Activated CD4-positive, alpha-beta T cell treated with anti-CD3 and anti-CD28 coated beads for 36 hours (primary cell): ENCODE measurements at regions not wholly inside any gene's neighbourhood (a gene's known extent, or its start where the extent isn't known, plus 50 kb on each side); places are given as distances from the start of the nearest gene placed in this dataset.

Source experiments
- ATAC-seq: fragments of 200-7000 bp; cut with Tn5 transposase; one replicate; pipeline ENCODE4 v1.10.0; 2021; ENCODE audit warnings: mild to moderate bottlenecking, moderate library complexity
- CTCF ChIA-PET: fragments of 350-600 bp; sonication (Branson Sonifier 250); formaldehyde crosslinking; loops from one replicate; lab custom pipeline; 2021; ENCODE audit warnings: antibody characterized with exemption; lab: Charles Lee
- POLR2A ChIA-PET: fragments of 350-600 bp; sonication (Branson Sonifier 250); formaldehyde crosslinking; loops from one replicate; lab custom pipeline; 2021; ENCODE audit warnings: antibody characterized with exemption, inconsistent platforms; lab: Charles Lee
- DNase-seq: peaks from one replicate; pipeline ENCODE4 v3.0.0-alpha.2; 2020
- H3K27ac Mint-ChIP-seq: one replicate; pipeline ENCODE4 v1.8.0; 2021; ENCODE audit warnings: mixed read lengths
- H3K27me3 Mint-ChIP-seq: one replicate; pipeline ENCODE4 v1.8.0; 2021; ENCODE audit warnings: mixed read lengths
- H3K36me3 Mint-ChIP-seq: one replicate; pipeline ENCODE4 v1.8.0; 2021; ENCODE audit warnings: low read depth, mixed read lengths
- H3K4me1 Mint-ChIP-seq: one replicate; pipeline ENCODE4 v1.8.0; 2021; ENCODE audit warnings: mixed read lengths
- H3K4me3 Mint-ChIP-seq: one replicate; pipeline ENCODE4 v1.8.0; 2021; ENCODE audit warnings: mild to moderate bottlenecking, moderate library complexity, mixed read lengths
- H3K9me3 Mint-ChIP-seq: one replicate; pipeline ENCODE4 v1.8.0; 2021; ENCODE audit warnings: low read depth, mixed read lengths
- intact Hi-C, 2 experiments: fragments of 100-400 bp; cut with DNase I in 1 of 2; cut with micrococcal nuclease in 1 of 2; formaldehyde crosslinking; loops; one replicate each; pipeline versions ENCODE4 v1.14.2 to v1.15.1; 2022 to 2024; cut with DNase I, micrococcal nuclease

- ChIA-PET POLR2A (no interaction called here), CTCF (no interaction called here)
- Mint-ChIP-seq H3K27ac (no peak overlapping the region), H3K4me1 (no peaks in the 10 kb centered on the region), H3K36me3 (no peaks in the 10 kb centered on the region), H3K9me3 (no peaks in the 10 kb centered on the region), H3K27me3 (peaks cover 4% of the 10 kb centered on the region), H3K4me3 (no peak overlapping the region)
- intact Hi-C loops = loop anchor here in 1 of 2 experiments (5.0 kb wide), 1 partner anchor 48 kb away; no protein-coding TSS in a partner anchor
- ATAC-seq = no peak
- no peak for DNase-seq
These were observed 553.3 kb upstream of the CDH11 start for GRCh38 chr16:65675161-65675560.

- Mint-ChIP-seq H3K27ac (no peak overlapping the region), H3K9me3 (peaks cover 2% of the 10 kb centered on the region), H3K4me3 (no peak overlapping the region), H3K36me3 (no peaks in the 10 kb centered on the region), H3K4me1 (no peaks in the 10 kb centered on the region), H3K27me3 (peaks cover 2% of the 10 kb centered on the region)
- intact Hi-C loops = no loop called here
- ATAC-seq = no peak
- no peak for DNase-seq
- ChIA-PET POLR2A (interaction anchor here (0.7 kb wide), 1 partner anchor 22 kb away, joined by 4 read pairs; no protein-coding TSS in a partner anchor), CTCF (no interaction called here)
These were observed 551.1 kb upstream of the CDH11 start for GRCh38 chr16:65672960-65673359.

DNA sequence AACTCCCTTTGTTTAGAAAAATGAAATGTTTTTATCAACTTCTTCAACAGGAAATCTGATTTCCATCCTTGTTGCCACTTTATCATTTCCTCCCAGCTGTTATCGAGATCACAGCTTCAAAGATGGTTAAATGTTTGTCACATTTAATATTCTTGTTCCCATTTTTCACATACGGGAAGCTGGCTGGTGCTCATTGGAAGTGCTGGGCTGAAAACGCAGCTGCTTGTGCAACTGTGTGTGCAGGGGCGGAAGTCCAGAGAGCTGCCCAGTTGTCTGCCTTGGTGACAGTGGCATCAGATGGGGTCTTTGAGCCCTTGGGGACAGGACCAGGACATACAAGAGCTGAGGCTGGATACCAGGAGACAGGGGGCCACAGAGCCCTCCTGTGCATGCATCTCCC is 549.2 kb upstream of the CDH11 start:
- H3K27ac Mint-ChIP-seq = no peak overlapping the region
- no peaks in the 10 kb centered on the region for H3K36me3 Mint-ChIP-seq
- H3K27me3 Mint-ChIP-seq = peaks cover 2% of the 10 kb centered on the region
- H3K9me3 Mint-ChIP-seq = peaks cover 2% of the 10 kb centered on the region
- DNase-seq = no peak
- ATAC-seq = no peak
- ChIA-PET POLR2A (no interaction called here), CTCF (no interaction called here)
- H3K4me3 Mint-ChIP-seq = no peak overlapping the region
- intact Hi-C loops = no loop called here
- H3K4me1 Mint-ChIP-seq = no peaks in the 10 kb centered on the region

DNA sequence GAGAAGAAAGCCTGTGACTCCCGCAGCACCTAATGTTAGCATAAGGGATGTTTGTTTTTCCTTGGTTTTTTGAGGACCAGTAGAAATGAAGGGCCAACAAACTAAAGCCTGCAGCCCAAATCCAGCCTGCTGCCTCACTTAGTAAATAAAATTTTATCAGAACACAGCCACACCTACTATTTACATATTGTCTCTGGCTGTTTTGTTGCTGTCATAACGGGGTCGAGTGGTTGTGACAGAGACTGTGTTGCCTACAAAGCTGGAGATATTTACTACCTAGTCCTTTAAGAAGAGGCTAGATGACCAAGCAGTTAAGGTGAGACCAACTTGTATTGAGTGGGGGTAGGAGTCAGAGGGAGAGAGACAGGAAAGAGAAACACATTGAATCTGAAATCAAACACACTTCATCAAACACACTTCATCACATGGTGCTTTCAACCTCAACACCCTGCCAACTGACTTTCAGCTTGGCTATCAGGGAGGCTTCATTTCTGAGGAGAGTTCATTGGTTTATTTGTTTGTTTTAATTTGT is 546.3 kb upstream of the CDH11 start:
- intact Hi-C loops = no loop called here
- ATAC-seq (no peak), DNase-seq (no peak)
- Mint-ChIP-seq H3K4me1 (no peaks in the 10 kb centered on the region), H3K9me3 (peaks cover 2% of the 10 kb centered on the region), H3K27ac (no peak overlapping the region), H3K27me3 (peaks cover 2% of the 10 kb centered on the region), H3K4me3 (no peak overlapping the region), H3K36me3 (no peaks in the 10 kb centered on the region)
- ChIA-PET CTCF (no interaction called here), POLR2A (no interaction called here)

DNA sequence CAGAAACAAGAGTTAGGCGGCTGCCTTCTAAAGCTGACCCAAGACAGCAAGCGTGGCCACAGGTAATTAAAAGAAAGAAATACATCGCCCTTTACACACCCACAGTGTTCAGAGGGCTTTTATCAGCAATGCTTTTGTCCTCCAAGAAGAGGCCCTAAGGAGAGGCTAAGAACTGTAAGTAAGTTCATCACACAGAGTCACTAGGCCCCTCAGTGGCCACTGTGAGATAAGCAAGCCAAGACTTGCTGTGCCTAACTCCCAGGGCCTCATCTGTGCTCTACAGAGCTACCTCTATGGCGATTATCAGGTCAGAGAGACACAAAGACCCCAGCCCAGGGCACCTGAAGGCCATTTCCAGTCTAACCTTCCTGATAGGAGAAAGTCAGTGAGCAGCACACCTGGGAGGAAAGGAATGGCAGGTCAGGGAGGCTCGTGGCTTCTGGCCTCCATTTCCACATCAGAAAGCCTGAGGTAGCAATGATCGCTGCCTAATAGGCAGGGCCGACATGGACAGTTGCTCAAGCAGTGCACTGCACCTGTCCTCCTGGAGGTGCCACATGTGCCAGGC is 545.2 kb upstream of the CDH11 start:
- H3K27ac Mint-ChIP-seq = no peak overlapping the region
- intact Hi-C loops = no loop called here
- CTCF ChIA-PET = no interaction called here
- no peaks in the 10 kb centered on the region for H3K36me3 Mint-ChIP-seq
- POLR2A ChIA-PET = no interaction called here
- ATAC-seq = no peak
- no peaks in the 10 kb centered on the region for H3K4me1 Mint-ChIP-seq
- H3K4me3 Mint-ChIP-seq = no peak overlapping the region
- no peak for DNase-seq
- peaks cover 2% of the 10 kb centered on the region for H3K27me3 Mint-ChIP-seq
- peaks cover 2% of the 10 kb centered on the region for H3K9me3 Mint-ChIP-seq

GRCh38 chr16:65666132-65666941 is 544.5 kb upstream of the CDH11 start:
- ATAC-seq (no peak), DNase-seq (no peak)
- peaks cover 2% of the 10 kb centered on the region for H3K9me3 Mint-ChIP-seq
- H3K27me3 Mint-ChIP-seq = peaks cover under 1% of the 10 kb centered on the region
- ChIA-PET POLR2A (no interaction called here), CTCF (no interaction called here)
- no peaks in the 10 kb centered on the region for H3K4me1 Mint-ChIP-seq
- no peaks in the 10 kb centered on the region for H3K36me3 Mint-ChIP-seq
- intact Hi-C loops = no loop called here
- H3K4me3 Mint-ChIP-seq = no peak overlapping the region
- no peak overlapping the region for H3K27ac Mint-ChIP-seq

DNA sequence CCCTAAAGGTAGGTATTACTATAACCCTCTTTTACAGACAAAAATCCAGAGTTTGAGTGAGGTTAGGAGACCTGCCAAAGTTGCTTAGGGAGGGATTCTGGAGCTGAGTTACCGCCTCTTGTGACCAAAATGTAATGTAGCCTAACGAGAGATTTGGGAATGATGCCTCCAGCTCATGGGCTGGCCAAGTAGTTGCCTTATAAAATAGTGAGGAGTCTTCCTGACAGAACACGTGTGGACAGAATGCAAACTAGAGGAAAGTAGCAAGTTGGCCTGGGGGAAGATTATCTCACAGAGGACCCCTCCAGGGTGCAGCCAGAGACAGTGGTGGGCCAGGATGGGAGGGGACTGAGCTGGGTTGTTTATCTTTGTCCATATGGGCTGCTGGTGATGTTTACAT is 543.7 kb upstream of the CDH11 start:
- Mint-ChIP-seq H3K36me3 (no peaks in the 10 kb centered on the region), H3K4me3 (no peak overlapping the region), H3K27ac (no peak overlapping the region), H3K4me1 (no peaks in the 10 kb centered on the region), H3K27me3 (no peaks in the 10 kb centered on the region), H3K9me3 (peaks cover 2% of the 10 kb centered on the region)
- DNase-seq = no peak
- intact Hi-C loops = no loop called here
- CTCF ChIA-PET = no interaction called here
- ATAC-seq = no peak
- POLR2A ChIA-PET = no interaction called here

DNA sequence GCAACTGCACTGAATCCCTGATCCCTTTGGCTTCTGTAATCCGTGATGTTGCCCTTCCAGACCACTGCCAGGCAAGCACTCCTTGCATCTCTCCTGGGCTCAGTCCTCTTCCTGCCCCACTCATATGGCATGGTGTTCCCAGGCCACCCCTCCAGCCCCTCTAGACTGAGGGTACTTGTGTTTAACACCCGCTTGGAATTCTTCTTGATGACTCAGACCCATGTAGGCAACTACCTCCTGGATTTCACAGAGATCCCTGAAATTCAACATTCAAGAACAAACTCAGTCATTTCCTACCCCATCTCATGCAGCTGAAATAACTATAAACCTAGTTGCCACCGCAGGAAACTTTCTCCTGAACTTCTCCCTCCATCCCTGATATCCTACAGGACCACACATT is 541.9 kb upstream of the CDH11 start:
- ATAC-seq (no peak), DNase-seq (no peak)
- Mint-ChIP-seq H3K4me3 (no peak overlapping the region), H3K27me3 (no peaks in the 10 kb centered on the region), H3K9me3 (no peaks in the 10 kb centered on the region), H3K36me3 (no peaks in the 10 kb centered on the region), H3K4me1 (no peaks in the 10 kb centered on the region), H3K27ac (no peak overlapping the region)
- intact Hi-C loops = no loop called here
- POLR2A ChIA-PET = no interaction called here
- CTCF ChIA-PET = no interaction called here

DNA sequence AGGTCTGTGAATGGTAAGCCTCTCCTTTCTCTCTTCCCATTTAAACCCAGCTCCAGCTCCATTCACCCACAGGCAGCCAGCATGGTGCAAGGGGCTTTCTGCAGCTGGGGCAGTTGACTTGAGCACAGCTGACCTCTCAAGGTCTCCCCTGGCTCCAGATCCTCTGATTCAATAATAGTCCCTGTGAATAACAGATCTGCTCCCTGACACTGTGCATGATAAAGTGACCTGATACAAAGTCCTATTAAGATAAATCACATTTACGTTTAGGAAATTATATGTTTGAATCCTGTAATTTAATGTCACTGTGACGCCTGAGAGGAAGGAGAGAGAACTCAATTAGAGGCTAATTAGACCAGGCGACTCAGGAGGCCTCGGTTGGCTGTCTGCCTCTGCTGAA is 540.4 kb upstream of the CDH11 start:
- Mint-ChIP-seq H3K36me3 (no peaks in the 10 kb centered on the region), H3K9me3 (no peaks in the 10 kb centered on the region), H3K4me3 (no peak overlapping the region), H3K4me1 (no peaks in the 10 kb centered on the region), H3K27me3 (peaks cover 3% of the 10 kb centered on the region), H3K27ac (no peak overlapping the region)
- ChIA-PET CTCF (no interaction called here), POLR2A (no interaction called here)
- ATAC-seq = no peak
- intact Hi-C loops = no loop called here
- DNase-seq = no peak

- intact Hi-C loops = no loop called here
- no peak overlapping the region for H3K27ac Mint-ChIP-seq
- POLR2A ChIA-PET = no interaction called here
- H3K9me3 Mint-ChIP-seq = no peaks in the 10 kb centered on the region
- DNase-seq (no peak), ATAC-seq (no peak)
- peaks cover 3% of the 10 kb centered on the region for H3K27me3 Mint-ChIP-seq
- CTCF ChIA-PET = no interaction called here
- H3K4me3 Mint-ChIP-seq = no peak overlapping the region
- no peaks in the 10 kb centered on the region for H3K4me1 Mint-ChIP-seq
- H3K36me3 Mint-ChIP-seq = no peaks in the 10 kb centered on the region
These were observed 539.7 kb upstream of the CDH11 start for GRCh38 chr16:65661558-65661957.

DNA sequence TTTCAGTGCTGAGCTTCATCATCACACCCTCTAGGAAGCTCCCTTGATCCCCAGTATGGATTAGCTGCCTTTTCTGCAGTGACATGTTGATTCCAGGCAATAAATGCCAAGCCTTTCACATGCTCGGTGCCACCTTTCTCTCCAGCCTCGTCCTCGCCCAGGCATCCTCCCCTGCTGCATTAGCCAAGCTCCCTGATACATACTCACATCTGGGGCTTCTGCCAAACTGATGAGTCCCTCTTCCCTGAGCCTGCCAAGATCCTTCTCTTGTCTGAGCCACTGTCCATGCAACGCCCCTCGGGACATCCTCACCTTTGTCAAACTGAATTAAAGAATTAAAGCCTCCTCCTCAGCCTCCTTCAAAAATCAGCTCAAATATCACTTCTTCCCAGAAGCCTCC is 538.5 kb upstream of the CDH11 start:
- Mint-ChIP-seq H3K4me1 (no peaks in the 10 kb centered on the region), H3K4me3 (no peak overlapping the region), H3K27me3 (peaks cover 3% of the 10 kb centered on the region), H3K9me3 (no peaks in the 10 kb centered on the region), H3K27ac (no peak overlapping the region), H3K36me3 (no peaks in the 10 kb centered on the region)
- intact Hi-C loops = no loop called here
- DNase-seq = no peak
- no peak for ATAC-seq
- ChIA-PET POLR2A (no interaction called here), CTCF (no interaction called here)

GRCh38 chr16:65659758-65660157 is 537.9 kb upstream of the CDH11 start:
- Mint-ChIP-seq H3K27me3 (peaks cover 3% of the 10 kb centered on the region), H3K27ac (no peak overlapping the region), H3K36me3 (no peaks in the 10 kb centered on the region), H3K4me1 (no peaks in the 10 kb centered on the region), H3K4me3 (no peak overlapping the region), H3K9me3 (no peaks in the 10 kb centered on the region)
- ChIA-PET CTCF (no interaction called here), POLR2A (interaction anchor here (0.7 kb wide), 1 partner anchor 129 kb away, joined by 4 read pairs; no protein-coding TSS in a partner anchor)
- intact Hi-C loops = no loop called here
- DNase-seq = no peak
- ATAC-seq = no peak
